ENCODE measurements at regions not wholly inside any gene's neighbourhood (a gene's known extent, or its start where the extent isn't known, plus 50 kb on each side); places are given as distances from the start of the nearest gene placed in this dataset.

DNA sequence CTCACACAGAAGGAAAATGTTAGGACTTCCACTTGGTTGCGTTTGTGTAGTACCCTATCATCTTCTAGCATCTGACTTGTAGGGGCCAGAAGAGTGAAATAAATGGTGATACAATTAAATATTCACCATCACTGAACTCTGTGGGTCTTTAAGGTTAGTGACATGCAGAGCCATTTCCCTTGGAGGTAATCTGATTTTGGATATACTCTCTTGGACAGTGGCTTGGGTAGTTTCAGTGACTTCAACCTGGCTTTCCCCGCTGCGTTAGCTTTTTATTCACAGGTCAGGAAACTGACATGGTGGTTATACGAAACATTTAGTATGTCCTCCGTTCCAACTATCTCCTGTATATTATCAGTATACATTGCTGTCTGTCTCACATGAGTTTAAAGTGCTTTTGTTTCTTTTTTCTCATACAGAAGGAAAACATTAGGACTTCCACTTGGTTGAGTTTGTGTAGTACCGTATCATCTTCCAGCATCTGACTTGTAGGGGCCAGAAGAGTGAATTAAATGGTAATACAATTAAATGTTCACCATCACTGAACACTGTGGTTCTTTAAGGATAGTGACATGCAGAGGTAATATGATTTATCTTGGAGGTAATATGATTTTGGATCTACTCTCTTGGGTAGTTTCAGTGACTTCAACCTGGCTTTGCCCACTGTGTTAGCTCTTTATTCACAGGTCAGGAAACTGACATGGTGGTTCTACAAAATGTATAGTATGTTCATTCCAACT, 883.6 kb downstream of the TAF11L14 start:
- TF ChIP-seq, protein P1, sequence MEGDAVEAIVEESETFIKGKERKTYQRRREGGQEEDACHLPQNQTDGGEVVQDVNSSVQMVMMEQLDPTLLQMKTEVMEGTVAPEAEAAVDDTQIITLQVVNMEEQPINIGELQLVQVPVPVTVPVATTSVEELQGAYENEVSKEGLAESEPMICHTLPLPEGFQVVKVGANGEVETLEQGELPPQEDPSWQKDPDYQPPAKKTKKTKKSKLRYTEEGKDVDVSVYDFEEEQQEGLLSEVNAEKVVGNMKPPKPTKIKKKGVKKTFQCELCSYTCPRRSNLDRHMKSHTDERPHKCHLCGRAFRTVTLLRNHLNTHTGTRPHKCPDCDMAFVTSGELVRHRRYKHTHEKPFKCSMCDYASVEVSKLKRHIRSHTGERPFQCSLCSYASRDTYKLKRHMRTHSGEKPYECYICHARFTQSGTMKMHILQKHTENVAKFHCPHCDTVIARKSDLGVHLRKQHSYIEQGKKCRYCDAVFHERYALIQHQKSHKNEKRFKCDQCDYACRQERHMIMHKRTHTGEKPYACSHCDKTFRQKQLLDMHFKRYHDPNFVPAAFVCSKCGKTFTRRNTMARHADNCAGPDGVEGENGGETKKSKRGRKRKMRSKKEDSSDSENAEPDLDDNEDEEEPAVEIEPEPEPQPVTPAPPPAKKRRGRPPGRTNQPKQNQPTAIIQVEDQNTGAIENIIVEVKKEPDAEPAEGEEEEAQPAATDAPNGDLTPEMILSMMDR (IDR thresholded peaks at IDR 0.05 in 4 of 5, conservative IDR thresholded peaks at IDR 0.05 in 1 of 5): no peak
- TF ChIP-seq POLR2A (IDR thresholded peaks at IDR 0.05): no peak
